HG02678 (cell line): ENCODE measurements at regions not wholly inside any gene's neighbourhood (a gene's known extent, or its start where the extent isn't known, plus 50 kb on each side); places are given as distances from the start of the nearest gene placed in this dataset.
"Not testable (repeated sequence)": the region's sequence is repeated elsewhere in the genome, so short reads cannot be mapped to it uniquely, and the experiment has no call there.

ENCODE experiments used
- ATAC-seq: cut with Tn5 transposase; IDR thresholded peaks from one replicate; pipeline ENCODE4 v1.9.1; 2021; ENCODE audit warnings: mild to moderate bottlenecking, moderate library complexity; ENCODE audit not compliant: unreplicated experiment

DNA sequence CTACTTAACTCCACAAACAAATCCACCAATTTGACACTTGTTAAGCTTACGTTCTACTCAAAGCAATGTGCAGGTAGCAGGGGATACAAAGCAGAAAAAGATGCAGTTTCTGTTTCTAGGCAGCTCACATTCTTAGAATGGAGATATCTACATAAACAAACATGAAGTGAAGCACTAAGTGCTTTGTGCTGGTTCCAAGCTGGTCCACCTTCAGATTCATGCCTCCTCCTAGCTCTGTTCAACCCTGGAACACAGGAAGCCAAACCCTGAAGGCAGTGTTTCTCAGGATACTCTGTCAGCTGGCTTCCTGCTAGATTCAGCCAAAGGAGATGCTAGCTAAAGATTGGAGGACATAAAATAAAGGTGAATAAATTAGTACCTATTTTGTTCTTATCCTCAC lies 55.3 kb upstream of the NOL4 start:
- no peak for ATAC-seq

DNA sequence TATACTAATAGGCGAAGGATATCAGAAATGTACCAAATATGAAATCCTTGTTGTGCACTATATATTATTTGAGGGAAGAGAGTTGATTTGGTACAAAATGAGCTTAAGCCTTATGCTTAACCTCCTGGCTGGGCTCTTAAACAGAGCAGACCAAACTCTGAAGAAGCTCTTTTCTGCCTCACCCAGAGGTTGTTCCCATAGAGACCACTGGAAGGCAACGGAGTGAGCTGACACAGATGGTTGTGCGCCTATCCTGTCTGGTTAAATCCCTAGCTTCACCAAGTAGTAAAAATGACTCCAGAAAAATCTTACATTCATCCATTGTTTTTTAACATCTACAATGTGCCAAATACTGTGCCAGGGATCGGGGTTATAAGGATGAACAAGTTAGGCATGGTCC lies 55.9 kb upstream of the NOL4 start:
- ATAC-seq = no peak

DNA sequence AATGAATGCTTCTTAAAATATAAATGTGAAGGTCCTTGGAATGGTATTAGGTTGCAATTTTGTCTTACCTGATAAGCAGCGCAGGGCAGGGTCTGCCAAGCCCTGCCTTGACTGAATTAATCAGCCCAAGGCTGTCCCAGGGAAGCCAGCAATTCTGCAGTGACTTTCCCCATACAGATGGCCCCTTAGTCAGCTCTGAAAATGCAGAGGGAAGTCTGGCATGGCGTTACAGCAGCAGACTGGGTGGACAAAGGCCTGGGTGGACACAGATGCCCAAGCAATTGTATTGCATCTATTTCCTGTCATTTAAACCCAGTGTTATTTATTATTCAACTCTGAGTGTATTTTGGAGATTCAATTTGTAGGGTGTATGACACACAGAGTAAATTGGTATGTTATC lies 56.6 kb upstream of the NOL4 start:
- ATAC-seq = no peak

DNA sequence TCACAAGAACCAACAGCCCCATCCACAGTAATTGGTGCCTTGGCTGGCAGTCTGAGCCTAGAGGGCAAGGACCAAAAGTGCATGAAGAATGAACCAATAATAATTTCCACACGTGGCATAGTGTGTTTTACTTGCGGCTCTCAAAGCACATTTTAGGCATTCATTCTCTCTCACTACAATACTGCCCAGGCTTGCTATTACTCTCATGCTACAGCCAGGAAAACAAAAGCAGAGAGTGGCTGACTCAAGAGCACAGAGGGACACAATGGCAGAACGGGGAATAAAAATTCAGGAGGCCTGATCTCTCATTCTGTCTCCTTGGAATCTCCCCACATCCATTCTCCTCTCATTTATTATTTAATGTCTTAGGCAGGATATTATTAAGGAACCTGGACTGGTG lies 57.0 kb upstream of the NOL4 start:
- ATAC-seq = no peak

DNA sequence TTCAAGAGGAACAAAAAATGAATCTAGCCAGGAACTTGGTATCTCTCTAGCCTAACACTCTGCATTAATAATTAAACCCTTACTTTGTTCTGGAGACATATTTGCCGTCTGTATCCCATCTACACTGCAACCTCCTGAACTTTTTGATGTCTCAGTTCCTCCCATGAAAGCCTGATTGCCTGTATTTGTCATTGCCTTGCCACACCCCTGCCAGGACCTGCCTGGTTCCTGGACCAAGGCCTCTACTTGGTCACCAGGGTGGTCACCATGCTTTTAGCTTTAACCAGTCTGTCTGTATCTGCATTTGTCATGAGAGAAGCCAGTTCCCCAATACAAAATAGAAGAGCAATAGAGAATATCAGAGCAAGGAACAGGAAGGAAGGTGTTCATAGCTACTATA lies 58.8 kb upstream of the NOL4 start:
- no peak for ATAC-seq

DNA sequence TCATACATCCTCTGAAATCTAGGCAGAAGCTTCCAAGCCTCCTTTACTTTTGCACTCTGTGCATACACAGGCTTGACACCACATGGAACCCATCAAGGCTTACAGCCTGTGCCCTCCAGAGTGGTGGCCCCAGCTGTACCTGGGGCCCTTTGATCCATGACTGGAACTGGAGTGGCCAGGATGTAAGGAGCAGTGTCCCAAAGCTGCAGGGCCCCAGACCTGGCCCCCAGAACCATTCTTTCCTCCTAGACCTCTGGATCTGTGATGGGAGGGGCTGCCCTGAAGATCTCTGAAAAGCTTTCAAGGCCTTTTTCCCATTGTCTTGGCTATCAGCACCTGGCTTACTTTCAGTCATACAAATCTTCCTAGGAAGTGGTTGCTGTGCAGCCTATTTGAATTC lies 63.1 kb upstream of the NOL4 start:
- no peak for ATAC-seq

DNA sequence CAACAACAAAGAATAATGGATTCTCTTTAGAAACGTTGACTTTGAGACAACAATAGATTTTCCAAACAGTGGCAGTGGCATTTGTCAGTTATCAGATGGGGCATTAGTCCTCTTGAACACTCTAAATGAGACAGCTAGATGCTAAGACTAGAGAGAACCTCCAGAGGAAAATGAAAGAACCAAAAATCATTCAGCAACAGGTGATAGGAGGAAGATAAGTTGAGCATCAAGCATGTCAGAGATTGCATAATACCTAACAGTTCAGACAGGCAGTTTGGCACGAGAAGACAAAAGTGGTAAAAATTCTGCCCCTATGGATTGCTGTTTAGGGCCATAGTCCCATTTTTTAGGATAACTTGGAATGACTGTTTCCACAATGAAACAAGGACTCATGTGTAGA lies 67.9 kb upstream of the NOL4 start:
- no peak for ATAC-seq

DNA sequence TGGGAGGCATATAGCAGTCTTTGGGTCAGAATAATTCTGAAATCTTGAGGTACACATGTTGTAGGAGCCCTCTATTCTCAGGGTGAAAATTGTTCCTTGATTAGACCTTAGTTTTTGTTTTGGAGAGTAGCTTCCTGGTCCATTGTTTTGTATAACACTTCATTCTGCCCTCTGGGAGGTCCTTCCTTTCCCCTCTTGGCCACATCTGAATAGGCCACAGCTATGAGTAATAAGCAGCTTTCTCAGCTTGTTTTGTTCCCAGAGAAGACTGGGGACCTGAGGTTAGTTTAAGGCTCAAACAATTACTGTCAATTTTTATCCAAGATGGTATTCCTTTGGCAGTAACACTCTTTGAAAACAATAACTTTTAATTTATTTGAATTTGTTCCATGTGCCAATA lies 72.6 kb upstream of the NOL4 start:
- no peak for ATAC-seq

DNA sequence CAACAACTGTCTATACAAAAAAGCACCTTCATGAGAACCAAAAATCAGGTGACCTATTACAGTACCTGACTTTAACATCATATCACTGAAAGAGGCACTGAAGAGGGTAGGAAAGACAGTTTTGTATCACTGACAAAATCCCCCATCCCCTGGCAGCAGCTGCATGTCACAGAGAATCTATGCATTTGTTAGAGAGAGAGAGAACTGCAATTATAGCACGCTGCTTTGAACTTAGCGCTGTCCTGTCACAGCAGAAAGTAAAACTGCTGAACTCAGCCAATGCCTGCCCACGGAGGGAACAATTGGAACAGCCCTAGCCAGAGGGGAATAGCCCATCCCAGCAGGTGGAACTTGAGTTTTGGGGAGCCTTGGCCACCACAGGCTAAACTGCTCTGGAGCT lies 75.1 kb upstream of the NOL4 start:
- no peak for ATAC-seq

DNA sequence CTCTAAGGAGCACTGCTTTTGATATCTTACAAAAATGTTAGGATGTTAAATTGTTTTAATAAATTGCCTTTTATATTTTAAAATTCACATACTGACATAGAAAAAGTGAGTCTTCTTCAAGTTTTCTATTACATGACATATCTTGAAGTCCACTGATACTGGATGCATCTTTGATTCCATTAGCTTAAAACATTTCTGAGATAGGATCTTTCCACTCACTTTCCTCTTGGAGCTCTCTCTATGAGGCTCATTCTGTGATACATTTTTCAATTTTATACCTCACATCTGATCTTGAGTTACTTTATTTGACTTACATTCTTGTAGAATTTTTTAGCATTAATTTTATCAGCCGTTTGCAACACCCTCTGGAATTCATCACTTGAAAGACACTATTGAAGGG lies 86.8 kb upstream of the NOL4 start:
- ATAC-seq = no peak

DNA sequence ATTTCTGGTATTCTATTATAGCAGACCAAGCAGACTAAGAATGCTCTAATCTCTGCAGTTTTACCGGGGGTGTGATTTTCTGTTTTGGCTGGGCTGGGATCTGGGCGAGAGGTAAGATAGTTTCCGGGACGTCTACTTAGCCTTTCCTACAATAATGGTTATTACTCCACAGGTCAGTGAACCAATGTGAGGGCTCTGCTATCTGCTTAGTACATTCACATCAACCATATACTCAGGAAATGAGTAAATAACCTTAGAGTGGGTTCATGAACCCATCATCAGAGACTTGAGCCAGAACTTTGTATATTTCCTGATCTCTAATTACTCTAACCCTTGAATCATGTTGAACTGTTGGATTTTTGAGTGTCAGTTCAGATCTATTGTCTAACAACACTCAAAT lies 90.1 kb upstream of the NOL4 start:
- ATAC-seq = no peak

DNA sequence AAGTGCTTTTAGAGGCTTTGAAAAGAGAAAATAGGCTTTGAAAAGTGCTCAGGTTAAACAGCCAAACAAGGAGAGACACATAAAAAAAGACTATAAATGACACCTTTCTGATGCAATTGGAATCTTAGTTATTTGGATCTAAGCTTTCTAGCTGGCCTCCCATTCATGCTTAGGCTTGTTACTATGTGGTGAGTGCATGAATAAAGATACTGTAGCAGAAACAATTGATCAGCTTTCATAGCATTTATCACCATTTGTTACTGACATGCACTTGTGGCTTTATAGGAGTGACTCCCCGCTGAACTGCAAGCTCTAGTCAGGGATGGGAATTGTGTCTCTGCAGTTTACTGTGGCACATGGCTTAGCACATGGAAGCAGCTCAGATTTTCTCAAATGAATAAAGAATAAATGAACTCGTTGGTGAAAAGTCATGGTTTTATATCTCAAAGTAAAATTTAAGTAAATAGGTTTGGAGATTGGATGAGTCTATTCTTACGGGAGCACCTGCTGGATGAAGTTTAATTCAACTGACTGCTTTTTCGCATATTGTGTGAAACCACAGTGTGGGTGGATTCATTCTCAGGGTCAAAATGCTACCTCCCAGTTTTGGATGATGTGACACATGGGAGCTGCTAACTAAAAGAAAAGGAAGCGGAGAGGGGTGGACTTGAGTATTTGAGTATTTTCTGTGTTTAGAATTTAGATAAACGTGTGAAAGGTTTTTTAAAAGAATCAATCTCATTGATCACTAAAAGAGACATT lies 91.1 kb upstream of the NOL4 start:
- no peak for ATAC-seq

DNA sequence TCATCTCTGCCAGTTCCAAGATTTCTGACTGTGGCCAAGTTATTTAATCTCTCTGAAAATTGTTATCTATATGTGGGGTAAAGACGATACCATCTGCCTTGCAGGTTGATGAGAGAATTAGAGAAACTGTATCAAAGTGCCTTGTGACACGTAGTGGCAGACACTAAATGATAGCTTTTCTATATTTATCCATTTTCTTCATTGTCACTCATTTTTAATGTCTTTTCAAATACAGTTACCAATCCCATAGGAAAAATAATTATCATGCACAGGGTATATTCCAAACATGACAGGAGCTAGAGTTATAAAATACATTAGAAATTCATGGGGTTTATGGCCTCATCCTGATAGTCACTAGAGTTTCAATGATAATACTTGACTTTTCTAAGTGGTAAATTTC lies 95.6 kb upstream of the NOL4 start:
- ATAC-seq = no peak

DNA sequence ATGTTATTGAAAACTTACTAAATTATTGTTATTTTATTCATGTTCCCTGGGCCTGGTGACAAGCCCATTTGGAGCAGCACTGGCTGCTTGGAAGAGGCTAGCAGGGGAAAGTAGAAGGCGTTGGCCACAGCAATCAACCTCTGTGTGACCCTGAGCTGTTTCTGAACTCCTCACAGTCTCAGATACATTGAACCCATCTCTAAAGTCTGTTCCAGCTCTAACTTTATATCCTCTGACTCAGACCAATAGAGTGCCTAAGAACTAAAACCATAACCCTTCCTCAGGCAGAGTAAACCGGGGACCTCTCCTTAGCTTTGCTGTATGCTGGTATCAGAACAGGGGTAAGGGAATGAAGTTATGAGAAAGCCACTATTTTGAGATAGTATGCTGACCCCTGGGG lies 96.4 kb upstream of the NOL4 start:
- ATAC-seq = peak; percentile 63

DNA sequence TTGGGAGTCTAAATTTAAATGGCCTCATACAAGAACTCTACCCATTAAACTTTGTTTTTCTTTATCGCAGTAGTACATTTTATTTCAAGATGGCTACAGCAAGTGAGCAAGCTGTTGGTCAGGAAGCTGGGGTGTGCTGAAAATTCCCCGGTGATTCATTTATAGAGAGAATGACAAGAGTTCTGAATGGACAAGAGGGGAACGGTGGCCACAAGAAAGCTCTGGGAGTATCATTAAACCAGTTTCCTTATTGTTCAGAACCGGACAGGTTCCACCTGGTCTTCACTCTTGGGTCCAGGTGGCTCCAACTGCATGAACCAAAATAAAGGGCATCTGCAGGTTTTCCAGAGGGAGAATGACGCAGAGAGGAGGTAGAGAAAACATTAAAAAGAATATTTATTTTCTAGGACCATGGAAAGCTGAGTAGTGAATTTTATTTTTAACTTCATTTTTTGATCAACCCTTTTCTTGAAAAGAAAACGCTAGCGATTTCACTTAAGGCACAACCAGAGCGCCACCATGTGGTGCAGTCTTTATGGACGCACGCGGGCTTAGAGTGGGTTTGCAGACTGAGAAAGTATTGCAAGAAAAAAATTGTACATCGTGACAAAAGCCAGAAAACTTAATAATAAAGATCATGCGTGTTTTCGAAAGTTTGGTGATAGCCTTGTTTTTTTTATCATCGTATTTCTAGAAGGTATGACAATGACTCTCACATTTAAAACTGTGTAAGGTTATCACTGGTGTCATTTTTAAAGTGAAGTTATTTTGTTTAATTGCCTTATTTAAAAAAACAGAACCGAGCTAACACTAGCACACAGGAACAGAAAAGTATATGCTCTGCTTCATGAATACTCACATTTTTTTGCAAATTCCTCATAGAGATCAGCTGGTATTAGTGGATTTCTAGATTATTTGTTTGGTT lies 97.9 kb upstream of the NOL4 start:
- ATAC-seq = peak; percentile 70

DNA sequence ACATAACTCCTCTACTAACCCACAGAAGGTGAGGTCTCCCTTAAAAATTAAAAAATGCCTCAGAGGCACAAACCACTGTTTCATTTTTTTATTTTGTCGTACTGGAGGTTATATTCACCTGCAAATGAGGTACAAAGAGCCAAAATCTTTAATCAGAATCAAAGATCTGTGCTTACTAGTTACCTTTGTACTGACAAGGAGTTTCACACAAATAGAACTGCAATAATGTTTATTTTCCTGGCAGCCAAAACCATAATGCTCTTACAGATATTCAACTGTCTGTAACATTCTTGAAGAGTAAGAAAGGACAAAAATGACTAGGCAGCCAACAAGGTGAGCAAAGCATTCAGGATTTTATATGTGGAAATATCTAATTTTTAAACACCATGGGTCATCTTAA lies 105.1 kb upstream of the NOL4 start:
- ATAC-seq = no peak

DNA sequence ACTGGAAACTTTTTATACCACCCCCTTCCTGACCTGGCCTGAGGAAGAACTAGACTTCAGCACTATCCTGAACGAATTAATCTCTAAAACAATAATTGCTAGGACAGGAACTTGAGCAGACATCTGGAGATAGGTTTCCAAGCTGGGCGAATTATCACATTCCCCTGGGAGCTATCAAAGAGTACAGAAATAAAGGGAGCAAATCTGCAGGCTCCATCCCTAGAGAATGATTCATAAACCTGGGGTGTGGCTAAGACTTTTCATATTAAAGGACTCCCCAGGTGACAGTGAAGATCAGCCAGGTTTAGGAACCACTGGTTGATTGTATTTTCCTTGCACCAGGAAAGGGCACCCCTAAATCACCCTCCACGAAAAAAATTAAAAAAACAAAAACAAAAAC lies 105.6 kb upstream of the NOL4 start:
- ATAC-seq = no peak

DNA sequence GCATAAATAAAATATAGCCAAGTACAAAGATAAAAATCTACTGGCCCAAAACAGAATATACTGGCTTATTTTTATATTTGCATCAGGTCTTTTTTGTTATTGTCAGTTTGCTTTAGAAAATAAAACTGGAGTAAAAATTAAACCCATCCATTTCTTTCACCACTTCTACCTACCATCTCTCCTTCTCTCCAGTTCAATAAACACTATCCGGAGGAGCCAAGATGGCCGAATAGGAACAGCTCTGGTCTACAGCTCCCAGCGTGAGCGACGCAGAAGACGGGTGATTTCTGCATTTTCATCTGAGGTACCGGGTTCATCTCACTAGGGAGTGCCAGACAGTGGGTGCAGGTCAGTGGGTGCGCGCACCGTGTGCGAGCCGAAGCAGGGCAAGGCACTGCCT lies 106.2 kb upstream of the NOL4 start:
- not testable (repeated sequence) for ATAC-seq

DNA sequence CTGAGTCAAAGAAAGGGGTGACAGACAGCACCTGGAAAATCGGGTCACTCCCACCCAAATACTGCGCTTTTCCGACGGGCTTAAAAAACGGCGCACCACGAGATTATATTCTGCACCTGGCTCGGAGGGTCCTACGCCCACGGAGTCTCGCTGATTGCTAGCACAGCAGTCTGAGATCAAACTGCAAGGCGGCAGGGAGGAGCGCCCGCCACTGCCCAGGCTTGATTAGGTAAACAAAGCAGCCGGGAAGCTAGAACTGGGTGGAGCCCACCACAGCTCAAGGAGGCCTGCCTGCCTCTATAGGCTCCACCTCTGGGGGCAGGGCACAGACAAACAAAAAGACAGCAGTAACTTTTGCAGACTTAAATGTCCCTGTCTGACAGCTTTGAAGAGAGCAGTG lies 106.6 kb upstream of the NOL4 start:
- not testable (repeated sequence) for ATAC-seq

DNA sequence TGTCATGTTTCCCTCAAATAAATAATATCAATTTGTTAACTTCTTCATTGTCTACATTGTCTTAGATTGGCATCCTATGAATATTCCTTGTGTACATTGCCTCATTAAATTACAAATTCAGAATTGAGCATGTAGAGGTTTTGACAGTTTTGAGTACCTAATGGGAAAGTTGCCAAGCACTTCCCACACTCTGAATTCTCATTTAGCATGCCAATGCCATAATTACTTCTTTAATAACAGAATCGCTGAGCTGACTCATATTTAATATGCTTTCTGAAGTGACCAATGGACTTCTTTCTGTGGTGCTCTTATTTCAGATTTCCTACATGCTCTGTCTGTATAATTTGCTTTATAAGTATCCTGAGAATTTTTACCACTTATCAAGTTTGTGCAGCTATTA lies 114.4 kb upstream of the NOL4 start:
- ATAC-seq = no peak

DNA sequence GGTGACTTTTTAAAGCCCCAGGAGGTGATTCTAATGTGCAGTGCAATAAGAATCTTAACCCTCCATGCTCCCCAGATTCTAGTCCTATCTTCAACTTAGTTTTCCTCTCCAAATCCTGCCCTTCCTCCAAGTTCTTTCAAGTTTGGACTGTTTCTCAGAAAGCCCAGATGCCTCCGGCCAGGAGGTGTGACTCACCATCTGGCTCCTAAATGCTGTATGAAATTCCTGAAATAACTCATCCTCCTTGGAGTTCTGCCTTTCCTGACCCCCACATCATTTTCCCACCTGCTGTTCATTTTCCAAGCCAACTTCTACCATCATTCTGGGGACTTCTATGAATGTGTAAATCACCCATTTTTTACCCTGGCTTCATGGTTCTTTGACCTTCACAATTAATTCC lies 118.2 kb upstream of the NOL4 start:
- no peak for ATAC-seq

DNA sequence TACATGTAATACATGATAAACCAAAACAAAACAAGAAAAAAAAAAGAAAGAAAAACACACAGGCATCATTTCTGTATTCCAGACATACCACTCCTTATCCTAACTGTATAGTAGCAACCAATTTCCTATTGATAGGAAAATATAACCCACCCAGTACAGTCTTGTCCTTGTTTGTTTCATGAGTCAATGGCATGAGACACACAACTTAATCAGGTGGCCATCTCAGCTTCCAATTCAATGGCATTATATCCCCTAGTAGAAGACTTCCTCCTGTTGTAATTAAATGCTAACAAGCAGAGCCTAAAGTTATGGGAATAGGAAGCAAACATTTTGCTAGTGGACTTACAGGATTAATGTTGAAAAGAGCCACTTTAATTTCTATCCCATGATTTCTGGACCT lies 121.0 kb upstream of the NOL4 start:
- no peak for ATAC-seq
